BLaER1 treated with 17β-estradiol and CSF1 and Interleukin-3, amounts not matched to agents 10 nM and 100 nM (cell line): ENCODE measurements at regions not wholly inside any gene's neighbourhood (a gene's known extent, or its start where the extent isn't known, plus 50 kb on each side); places are given as distances from the start of the nearest gene placed in this dataset.
"Not testable (repeated sequence)": the region's sequence is repeated elsewhere in the genome, so short reads cannot be mapped to it uniquely, and the experiment has no call there.

Source experiments
- H3K27ac ChIP-seq, 11 experiments: shearing (Covaris generic); formaldehyde crosslinking; 2 replicates each; pipeline ENCODE4 v1.8.1; 2022
- H3K27me3 ChIP-seq, 11 experiments: shearing (Covaris generic); formaldehyde crosslinking; 2 replicates each; pipeline ENCODE4 v1.8.1; 2022
- H3K36me3 ChIP-seq, 11 experiments: shearing (Covaris generic); formaldehyde crosslinking; 2 replicates each; pipeline ENCODE4 v1.8.1; 2022
- H3K4me1 ChIP-seq, 10 experiments: shearing (Covaris generic); formaldehyde crosslinking; 2 replicates each; pipeline ENCODE4 v1.8.1; 2022
- H3K4me2 ChIP-seq, 11 experiments: shearing (Covaris generic); formaldehyde crosslinking; 2 replicates each; pipeline ENCODE4 v1.8.1; 2022
- H3K4me3 ChIP-seq, 10 experiments: shearing (Covaris generic); formaldehyde crosslinking; 2 replicates each; pipeline ENCODE4 v1.8.1; 2022
- H3K9ac ChIP-seq, 11 experiments: shearing (Covaris generic); formaldehyde crosslinking; 2 replicates each; pipeline ENCODE4 v1.8.1; 2022
- H3K9me3 ChIP-seq, 11 experiments: shearing (Covaris generic); formaldehyde crosslinking; replicated peaks in 1 of 11; 2 replicates each; pipeline ENCODE4 v1.8.1; 2022
- H4K20me1 ChIP-seq, 11 experiments: shearing (Covaris generic); formaldehyde crosslinking; 2 replicates each; pipeline ENCODE4 v1.8.1; 2022
- Cebpa-rat ChIP-seq, 11 experiments: shearing (Covaris generic); IDR thresholded peaks; 2 replicates each; pipeline ENCODE4 v1.8.1; 2022

- no peaks in the 10 kb centered on the region for H4K20me1 ChIP-seq
- no peaks in the 10 kb centered on the region for H3K9me3 ChIP-seq
- no peaks in the 10 kb centered on the region for H3K36me3 ChIP-seq
- H3K9ac ChIP-seq = no peak overlapping the region
- no peak overlapping the region for H3K4me2 ChIP-seq
- no peak overlapping the region for H3K4me3 ChIP-seq
- H3K27ac ChIP-seq = no peak overlapping the region
- no peaks in the 10 kb centered on the region for H3K4me1 ChIP-seq
- no peaks in the 10 kb centered on the region for H3K27me3 ChIP-seq
- TF ChIP-seq Cebpa-rat (IDR thresholded peaks at IDR 0.05) = no peak
Measured at GRCh38 chr6:61555993-61556392, 730.0 kb downstream of the KHDRBS2 start.

- H3K9me3 ChIP-seq = peaks cover 0 to 7% (median 0%) of the 10 kb centered on the region in 11 experiments; a peak in 3 of 22 replicates
- peak overlapping the region in 5 of 11 experiments; percentile 2 to 39 (median 35); a peak in 7 of 22 replicates for H3K27ac ChIP-seq
- H3K4me3 ChIP-seq = no peak overlapping the region
- no peaks in the 10 kb centered on the region for H4K20me1 ChIP-seq
- H3K4me1 ChIP-seq = peaks cover 5 to 12% (median 10%) of the 10 kb centered on the region in 10 experiments; a peak in 15 of 20 replicates
- H3K9ac ChIP-seq = 0 out of 22 replicates have a peak overlapping the region, but pooled peaks of 1 of the 11 experiments have one; percentile 31
- H3K36me3 ChIP-seq = no peaks in the 10 kb centered on the region
- no peaks in the 10 kb centered on the region for H3K27me3 ChIP-seq
- TF ChIP-seq Cebpa-rat (IDR thresholded peaks at IDR 0.05) = no peak
- H3K4me2 ChIP-seq = peak overlapping the region; percentile 11 to 55 (median 36); a peak in 15 of 22 replicates
Measured at GRCh38 chr6:61538801-61539200, 747.2 kb downstream of the KHDRBS2 start.

DNA sequence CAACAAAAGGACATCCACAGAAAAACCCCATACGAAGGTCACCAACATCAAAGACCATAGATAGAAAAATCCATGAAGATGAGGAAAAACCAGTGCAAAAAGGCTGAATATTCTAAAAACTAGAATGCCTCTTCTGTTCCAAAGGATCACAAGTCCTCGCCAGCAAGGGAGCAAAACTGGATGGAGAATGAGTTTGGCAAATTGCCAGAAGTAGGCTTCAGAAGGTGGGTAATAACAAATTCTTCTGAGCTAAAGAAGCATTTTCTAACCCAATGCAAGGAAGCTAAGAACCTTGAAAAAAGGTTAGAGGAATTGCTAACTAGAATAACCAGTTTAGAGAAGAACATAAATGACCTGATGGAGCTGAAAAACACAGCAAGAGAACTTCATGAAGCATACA lies 753.3 kb downstream of the KHDRBS2 start:
- not testable (repeated sequence) for H3K9ac ChIP-seq, H3K9me3 ChIP-seq, H3K27me3 ChIP-seq, H3K4me2 ChIP-seq, H3K36me3 ChIP-seq, H3K4me3 ChIP-seq, H3K27ac ChIP-seq, H4K20me1 ChIP-seq
- peaks cover 0 to 14% (median 0%) of the 10 kb centered on the region in 10 experiments; a peak in 1 of 20 replicates for H3K4me1 ChIP-seq
